ENCODE measurements at regions not wholly inside any gene's neighbourhood (a gene's known extent, or its start where the extent isn't known, plus 50 kb on each side); places are given as distances from the start of the nearest gene placed in this dataset.
"Not testable (repeated sequence)": the region's sequence is repeated elsewhere in the genome, so short reads cannot be mapped to it uniquely, and the experiment has no call there.

DNA sequence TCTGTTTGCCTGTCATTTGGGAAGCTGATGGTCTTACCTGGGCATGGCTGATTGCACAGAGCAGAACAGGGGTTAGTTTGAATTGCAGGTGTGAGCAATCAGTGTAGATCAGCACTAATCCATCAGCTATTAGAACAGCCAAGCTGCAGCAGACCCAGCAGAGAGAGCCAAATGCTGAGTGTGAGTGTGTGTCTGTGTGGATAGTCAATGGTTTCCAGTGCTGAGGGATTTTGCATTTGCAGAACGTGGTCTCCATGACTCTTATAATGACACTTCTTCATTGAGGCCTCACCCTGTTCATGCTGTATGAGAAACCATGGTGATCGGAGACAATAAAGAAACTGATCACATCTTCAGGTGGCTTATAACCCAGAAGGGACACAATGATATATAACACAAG lies 312.1 kb downstream of the SOX2 start:
- 76 to 78% methylated on average over 2 of the region's 2 CpGs for WGBS, 2 donors
- no peak overlapping the region for H3K9ac ChIP-seq (ENCODE audit: insufficient read depth in 1 of 2, low read length in 2 of 2)
- H3K4me1 ChIP-seq (ENCODE audit: control insufficient read depth in 5 of 5, insufficient read depth in 5 of 5, low read length in 5 of 5) = no peaks in the 10 kb centered on the region
- DNase-seq = no peak
- no peak for ATAC-seq (ENCODE audit: insufficient read depth, low FRiP score)
- no peaks in the 10 kb centered on the region for H3K27me3 ChIP-seq (ENCODE audit: control insufficient read depth in 3 of 3, insufficient read depth in 3 of 3, low read length in 2 of 3)
- no peaks in the 10 kb centered on the region for H3K36me3 ChIP-seq (ENCODE audit: control insufficient read depth in 4 of 4, insufficient read depth in 4 of 4, low read length in 4 of 4)
- no peaks in the 10 kb centered on the region for H3K9me3 ChIP-seq (ENCODE audit: control insufficient read depth in 4 of 4, insufficient read depth in 3 of 4, low read length in 3 of 4)
- no peak overlapping the region for H3K4me3 ChIP-seq
- TF ChIP-seq, protein P1, sequence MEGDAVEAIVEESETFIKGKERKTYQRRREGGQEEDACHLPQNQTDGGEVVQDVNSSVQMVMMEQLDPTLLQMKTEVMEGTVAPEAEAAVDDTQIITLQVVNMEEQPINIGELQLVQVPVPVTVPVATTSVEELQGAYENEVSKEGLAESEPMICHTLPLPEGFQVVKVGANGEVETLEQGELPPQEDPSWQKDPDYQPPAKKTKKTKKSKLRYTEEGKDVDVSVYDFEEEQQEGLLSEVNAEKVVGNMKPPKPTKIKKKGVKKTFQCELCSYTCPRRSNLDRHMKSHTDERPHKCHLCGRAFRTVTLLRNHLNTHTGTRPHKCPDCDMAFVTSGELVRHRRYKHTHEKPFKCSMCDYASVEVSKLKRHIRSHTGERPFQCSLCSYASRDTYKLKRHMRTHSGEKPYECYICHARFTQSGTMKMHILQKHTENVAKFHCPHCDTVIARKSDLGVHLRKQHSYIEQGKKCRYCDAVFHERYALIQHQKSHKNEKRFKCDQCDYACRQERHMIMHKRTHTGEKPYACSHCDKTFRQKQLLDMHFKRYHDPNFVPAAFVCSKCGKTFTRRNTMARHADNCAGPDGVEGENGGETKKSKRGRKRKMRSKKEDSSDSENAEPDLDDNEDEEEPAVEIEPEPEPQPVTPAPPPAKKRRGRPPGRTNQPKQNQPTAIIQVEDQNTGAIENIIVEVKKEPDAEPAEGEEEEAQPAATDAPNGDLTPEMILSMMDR (IDR thresholded peaks at IDR 0.05; ENCODE audit: control extremely low read depth, extremely low read depth) = no peak
- no peak overlapping the region for H3K27ac ChIP-seq (ENCODE audit: low read depth in 1 of 2, low read length in 1 of 2)

DNA sequence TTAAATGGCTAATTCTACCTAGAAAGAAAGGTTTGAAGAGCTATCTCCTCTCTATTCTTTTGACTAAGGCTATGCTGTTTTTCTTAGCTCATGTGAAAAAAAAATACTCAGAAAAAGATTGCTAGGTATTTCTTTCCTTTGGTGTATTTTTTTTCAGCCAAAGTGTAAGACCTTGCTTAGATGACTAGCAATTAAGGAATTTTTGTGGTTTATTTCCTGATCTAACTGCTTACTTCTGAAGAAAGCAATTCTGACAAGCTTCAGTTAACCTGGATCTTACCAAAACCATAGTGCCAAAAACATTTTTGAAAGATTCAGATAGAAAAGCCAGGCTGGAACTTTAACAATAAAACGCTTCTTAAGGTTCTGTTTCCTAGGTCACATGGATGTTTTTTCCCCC lies 315.6 kb downstream of the SOX2 start:
- H3K36me3 ChIP-seq (ENCODE audit: control insufficient read depth in 4 of 4, insufficient read depth in 4 of 4, low read length in 4 of 4) = no peaks in the 10 kb centered on the region
- no peak for DNase-seq
- H3K27ac ChIP-seq (ENCODE audit: low read depth in 1 of 2, low read length in 1 of 2) = no peak overlapping the region
- TF ChIP-seq, protein P1 (IDR thresholded peaks at IDR 0.05; ENCODE audit: control extremely low read depth, extremely low read depth) = no peak
- H3K9me3 ChIP-seq (ENCODE audit: control insufficient read depth in 4 of 4, insufficient read depth in 3 of 4, low read length in 3 of 4) = no peaks in the 10 kb centered on the region
- no peaks in the 10 kb centered on the region for H3K27me3 ChIP-seq (ENCODE audit: control insufficient read depth in 3 of 3, insufficient read depth in 3 of 3, low read length in 2 of 3)
- no peak for ATAC-seq (ENCODE audit: insufficient read depth, low FRiP score)
- 79 to 90% methylated on average over 1 of the region's 1 CpG for WGBS, 2 donors
- no peak overlapping the region for H3K4me3 ChIP-seq
- no peaks in the 10 kb centered on the region for H3K4me1 ChIP-seq (ENCODE audit: control insufficient read depth in 5 of 5, insufficient read depth in 5 of 5, low read length in 5 of 5)
- H3K9ac ChIP-seq (ENCODE audit: insufficient read depth in 1 of 2, low read length in 2 of 2) = no peak overlapping the region

DNA sequence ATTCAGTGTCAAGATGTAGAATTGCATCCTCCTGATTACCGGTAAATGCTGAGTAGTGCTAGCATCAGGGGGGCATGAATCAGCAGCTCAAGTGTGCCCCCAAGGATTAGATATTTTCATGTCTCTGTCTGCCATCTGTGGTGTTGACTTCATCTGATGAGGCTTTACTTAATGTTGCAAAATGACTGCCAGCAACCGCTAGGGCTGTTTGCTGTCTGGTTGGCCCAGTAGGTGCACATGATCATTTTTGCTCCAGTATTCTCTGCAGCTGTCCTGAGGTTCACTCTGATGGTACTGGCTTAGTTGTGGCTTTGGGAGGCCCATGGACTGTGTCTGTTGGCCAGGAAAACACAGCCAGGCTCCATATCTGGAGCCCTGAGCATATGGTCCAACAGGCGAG lies 316.4 kb downstream of the SOX2 start:
- no peaks in the 10 kb centered on the region for H3K27me3 ChIP-seq (ENCODE audit: control insufficient read depth in 3 of 3, insufficient read depth in 3 of 3, low read length in 2 of 3)
- ATAC-seq (ENCODE audit: insufficient read depth, low FRiP score) = no peak
- H3K9ac ChIP-seq (ENCODE audit: insufficient read depth in 1 of 2, low read length in 2 of 2) = no peak overlapping the region
- no peak overlapping the region for H3K4me3 ChIP-seq
- H3K27ac ChIP-seq (ENCODE audit: low read depth in 1 of 2, low read length in 1 of 2) = no peak overlapping the region
- H3K9me3 ChIP-seq (ENCODE audit: control insufficient read depth in 4 of 4, insufficient read depth in 3 of 4, low read length in 3 of 4) = no peaks in the 10 kb centered on the region
- no peaks in the 10 kb centered on the region for H3K36me3 ChIP-seq (ENCODE audit: control insufficient read depth in 4 of 4, insufficient read depth in 4 of 4, low read length in 4 of 4)
- no peaks in the 10 kb centered on the region for H3K4me1 ChIP-seq (ENCODE audit: control insufficient read depth in 5 of 5, insufficient read depth in 5 of 5, low read length in 5 of 5)
- no peak for DNase-seq
- TF ChIP-seq, protein P1 (IDR thresholded peaks at IDR 0.05; ENCODE audit: control extremely low read depth, extremely low read depth) = no peak
- 89 to 91% methylated on average over 3 of the region's 3 CpGs for WGBS, 2 donors

DNA sequence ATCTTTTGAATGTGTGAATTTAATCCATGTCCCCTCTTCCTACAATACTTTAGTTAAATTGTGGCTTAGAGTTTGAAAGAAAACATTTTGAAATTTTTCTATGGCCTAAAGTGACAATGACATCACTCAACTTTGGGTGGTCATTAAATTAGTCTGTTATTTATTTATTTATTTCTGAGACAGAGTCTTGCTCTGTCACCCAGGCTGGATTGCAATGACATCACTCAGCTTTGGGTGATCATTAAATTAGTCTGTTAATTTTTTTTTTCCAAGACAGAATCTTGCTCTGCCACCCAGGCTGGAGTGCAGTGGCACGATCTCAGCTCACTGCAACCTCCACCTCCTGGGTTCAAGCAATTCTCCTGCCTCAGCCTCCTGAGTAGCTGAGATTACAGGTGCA lies 322.5 kb downstream of the SOX2 start:
- DNase-seq; H3K9ac ChIP-seq (ENCODE audit: insufficient read depth in 1 of 2, low read length in 2 of 2); H3K27me3 ChIP-seq (ENCODE audit: control insufficient read depth in 3 of 3, insufficient read depth in 3 of 3, low read length in 2 of 3); H3K4me3 ChIP-seq; H3K36me3 ChIP-seq (ENCODE audit: control insufficient read depth in 4 of 4, insufficient read depth in 4 of 4, low read length in 4 of 4); ATAC-seq (ENCODE audit: insufficient read depth, low FRiP score); H3K9me3 ChIP-seq (ENCODE audit: control insufficient read depth in 4 of 4, insufficient read depth in 3 of 4, low read length in 3 of 4); H3K27ac ChIP-seq (ENCODE audit: low read depth in 1 of 2, low read length in 1 of 2); H3K4me1 ChIP-seq (ENCODE audit: control insufficient read depth in 5 of 5, insufficient read depth in 5 of 5, low read length in 5 of 5): not testable (repeated sequence)
- WGBS, 2 donors = 74 to 100% methylated on average over 1 of the region's 1 CpG
